OCI-M1 (cell line): ENCODE measurements at regions not wholly inside any gene's neighbourhood (a gene's known extent, or its start where the extent isn't known, plus 50 kb on each side); places are given as distances from the start of the nearest gene placed in this dataset.
"Not testable (repeated sequence)": the region's sequence is repeated elsewhere in the genome, so short reads cannot be mapped to it uniquely, and the experiment has no call there.

ENCODE experiments used
- DNase-seq: peaks from one replicate; lab custom pipeline; 2025; lab: John Stamatoyannopoulos, UW

DNA sequence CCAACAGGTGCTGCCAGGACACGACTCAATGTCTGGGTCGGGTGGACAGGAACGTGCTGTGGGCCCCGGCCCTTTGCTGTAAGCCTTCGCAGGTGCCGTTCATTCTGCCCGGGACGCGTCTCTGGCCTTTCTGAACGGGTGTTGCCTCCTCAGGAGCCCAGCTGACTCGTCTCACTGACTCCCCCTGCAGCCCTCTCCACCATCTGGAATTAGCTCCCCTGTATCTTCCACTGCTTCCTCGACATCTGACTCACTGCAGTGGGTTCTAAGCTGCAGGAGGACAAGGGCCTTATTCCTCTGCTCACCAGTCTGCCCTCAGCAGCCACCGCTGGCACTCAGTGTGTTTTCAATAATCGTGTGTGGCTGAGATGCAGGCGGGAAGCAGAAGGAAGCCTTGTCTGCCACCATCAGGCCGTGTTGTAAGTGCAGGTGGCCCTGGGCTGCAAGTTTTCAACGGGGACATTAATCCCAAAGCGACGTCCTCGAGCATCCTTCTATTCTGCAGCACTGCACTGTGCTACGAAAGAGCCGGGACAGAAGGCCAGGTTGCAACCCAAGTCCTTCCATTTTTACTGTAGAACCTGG lies 256.2 kb downstream of the FOXL1 start:
- no peak for DNase-seq

DNA sequence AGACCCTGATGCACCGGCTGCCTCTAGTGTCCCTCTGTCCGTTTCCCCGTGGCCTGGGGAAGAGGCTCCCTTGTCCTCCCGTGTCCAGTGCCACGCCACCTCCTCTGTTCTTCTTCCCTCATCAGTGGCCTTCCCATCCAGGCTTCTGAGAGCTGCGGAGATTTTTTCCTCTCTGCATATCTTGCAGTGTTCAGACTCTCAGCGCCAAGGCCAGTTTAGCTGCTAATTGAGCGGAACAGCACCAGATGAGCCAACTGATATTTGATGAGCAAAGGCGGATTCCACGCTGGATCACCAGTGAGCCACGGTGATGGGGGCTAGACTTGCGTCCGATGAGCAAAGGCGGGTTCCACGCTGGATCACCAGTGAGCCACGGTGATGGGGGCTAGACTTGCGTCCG lies 257.6 kb downstream of the FOXL1 start:
- DNase-seq = no peak

DNA sequence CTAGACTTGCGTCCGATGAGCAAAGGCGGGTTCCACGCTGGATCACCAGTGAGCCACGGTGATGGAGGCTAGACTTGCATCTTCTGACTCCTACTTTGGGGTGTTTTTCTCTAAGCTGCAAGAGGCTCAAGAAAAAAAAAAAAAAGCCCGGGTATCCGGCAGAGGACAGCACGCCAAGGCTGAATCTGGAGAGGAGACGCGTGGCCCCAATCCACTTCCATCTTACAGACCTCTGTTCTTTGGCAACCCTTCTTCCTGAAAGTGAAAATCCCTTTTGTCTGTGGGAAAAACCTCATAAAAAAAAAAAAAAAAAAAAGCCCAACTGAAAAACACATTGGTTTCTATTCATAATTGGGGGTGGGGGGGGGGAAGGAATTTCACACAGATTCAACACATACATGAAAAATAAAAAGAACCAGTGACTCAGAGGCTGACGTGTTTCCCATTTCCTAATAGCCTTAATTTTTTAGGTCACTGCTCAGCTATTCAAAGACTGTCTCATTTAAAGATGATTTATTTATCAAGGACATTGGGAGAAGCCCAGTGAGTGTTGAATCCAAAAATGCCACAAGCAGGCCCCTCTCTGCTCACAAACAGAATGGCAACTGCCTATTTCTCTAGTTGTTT lies 258.3 kb downstream of the FOXL1 start:
- no peak for DNase-seq

DNA sequence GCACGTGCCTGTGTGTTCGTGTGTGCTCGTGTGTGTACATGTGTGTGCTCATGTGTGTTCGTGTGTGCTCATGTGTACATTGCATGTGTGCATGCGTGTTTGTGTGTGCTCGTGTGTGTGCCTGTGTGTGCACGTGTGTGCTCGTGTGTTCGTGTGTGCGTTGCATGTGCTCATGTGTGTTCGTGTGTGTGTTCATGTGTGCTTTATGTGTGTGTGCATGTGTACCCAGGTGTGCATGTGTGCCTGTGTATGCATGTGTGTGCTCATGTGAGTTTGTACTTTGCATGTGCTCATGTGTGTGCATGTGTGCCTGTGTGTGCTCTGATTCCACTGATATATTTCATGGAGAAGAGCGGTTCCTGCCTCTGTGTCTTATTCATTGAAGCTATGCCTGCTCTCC lies 265.5 kb downstream of the FOXL1 start:
- DNase-seq = no peak

DNA sequence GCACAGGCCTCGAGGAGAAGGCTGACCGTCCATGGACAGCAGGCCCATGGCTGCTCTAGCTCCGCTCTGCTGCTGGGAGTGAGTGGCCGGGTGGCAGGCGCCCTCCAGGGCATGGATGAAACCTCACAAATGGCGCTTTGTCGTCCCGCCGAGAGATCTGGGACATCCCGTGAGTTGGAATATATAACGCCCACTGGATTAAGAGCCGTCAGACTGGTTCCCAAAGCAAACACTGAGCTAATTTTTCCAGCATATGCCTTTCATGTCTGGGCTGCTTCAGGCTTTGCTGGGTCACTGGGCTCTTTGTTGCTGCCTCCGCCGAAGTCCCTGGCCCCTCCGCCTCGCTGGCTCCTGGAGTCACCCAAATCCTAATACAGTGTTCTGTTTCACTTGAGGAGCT lies 266.3 kb downstream of the FOXL1 start:
- DNase-seq = no peak

DNA sequence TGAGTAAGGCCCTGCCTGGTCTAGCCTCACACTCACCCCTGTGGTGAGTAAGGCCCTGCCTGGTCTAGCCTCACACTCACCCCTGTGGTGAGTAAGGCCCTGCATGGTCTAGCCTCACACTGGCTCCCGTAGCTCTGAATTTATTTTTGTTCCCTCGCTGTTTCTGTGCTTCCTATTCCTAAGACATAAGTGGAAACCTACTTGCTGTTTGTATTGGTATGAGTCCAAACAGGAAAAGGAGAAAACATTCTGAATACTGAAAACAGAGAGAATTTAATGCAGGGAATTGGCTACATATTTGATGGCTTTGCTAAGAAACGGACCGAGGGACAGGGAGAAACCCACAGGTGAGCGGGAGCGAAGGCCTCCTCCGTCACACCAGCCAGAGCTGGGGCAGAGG lies 267.8 kb downstream of the FOXL1 start:
- DNase-seq = no peak

DNA sequence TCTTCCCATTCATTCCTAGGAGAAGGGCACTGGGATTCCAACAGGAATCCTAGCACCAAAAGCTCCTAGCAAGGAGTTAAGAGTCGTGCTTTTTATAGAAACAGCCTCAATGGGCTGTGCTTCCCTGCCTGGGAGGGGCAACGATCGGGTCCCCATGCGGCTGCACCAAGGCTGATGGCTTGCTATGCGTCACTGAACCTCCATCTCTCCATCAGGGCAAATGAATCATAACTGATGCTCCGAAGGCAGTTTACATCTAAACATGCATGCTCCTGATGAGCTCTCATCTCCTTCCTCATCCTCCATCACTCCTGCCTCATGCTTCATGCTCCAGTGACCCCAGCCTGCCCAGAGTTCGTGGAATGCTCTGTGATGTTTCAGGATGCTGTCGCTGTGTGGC lies 270.5 kb downstream of the FOXL1 start:
- no peak for DNase-seq

DNA sequence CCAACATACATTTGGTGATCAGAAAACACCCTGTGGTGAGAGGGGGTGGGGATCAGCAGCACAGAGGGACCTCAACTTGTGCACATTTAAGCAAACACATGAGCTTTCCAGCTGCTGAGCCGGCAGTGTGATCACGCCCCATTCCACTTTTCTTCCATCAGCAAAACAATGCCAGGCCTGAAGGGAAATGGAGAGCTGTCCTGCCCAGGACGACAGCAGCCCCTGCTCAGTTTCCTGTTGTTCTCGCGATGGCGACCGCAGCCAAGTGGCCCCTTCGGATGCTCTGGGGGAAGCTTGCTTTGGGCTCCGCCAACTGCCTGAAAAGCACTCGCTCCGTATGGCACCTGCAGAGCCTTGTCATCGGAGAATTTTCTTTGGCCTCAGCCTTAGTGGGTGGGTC lies 272.3 kb downstream of the FOXL1 start:
- no peak for DNase-seq

DNA sequence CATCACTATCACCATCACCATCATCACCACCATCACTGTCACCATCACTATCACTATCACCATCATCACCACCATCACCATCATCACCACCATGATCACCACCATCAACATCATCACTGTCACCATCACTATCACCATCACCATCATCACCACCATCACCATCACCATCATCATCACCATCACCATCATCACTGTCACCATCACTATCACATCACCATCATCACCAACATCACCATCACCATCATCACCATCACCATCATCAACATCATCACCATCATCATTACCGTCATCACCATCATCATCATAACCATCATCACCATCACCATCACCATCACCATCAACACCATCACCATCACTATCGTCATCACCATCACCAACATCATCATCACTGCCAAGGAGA lies 273.8 kb downstream of the FOXL1 start:
- no peak for DNase-seq

DNA sequence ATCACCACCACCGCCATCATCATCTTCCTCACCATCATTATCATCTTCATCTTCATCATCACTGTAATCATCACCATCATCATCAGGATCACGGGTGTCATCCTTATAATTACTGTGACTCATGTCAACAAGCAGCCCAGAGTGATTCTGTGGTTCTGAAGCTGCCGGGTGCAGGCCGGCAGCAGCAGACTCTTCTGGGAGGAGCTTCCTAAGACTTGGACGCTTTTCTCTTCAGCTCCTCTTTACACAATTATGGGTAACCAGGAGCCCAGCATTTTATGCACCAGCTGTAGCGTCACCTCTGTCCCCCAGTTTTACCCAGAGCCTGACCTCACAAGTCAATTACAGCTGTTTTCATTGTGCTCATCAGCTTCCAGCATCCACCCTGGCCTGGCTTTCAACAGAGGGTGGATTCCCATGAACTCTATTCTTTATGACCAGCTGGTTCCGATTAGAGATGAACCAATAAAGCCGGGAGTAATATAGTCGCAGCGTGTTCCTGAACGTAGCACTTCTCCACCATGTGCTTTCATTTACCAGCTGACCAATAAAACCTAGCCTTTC lies 275.8 kb downstream of the FOXL1 start:
- DNase-seq = no peak

DNA sequence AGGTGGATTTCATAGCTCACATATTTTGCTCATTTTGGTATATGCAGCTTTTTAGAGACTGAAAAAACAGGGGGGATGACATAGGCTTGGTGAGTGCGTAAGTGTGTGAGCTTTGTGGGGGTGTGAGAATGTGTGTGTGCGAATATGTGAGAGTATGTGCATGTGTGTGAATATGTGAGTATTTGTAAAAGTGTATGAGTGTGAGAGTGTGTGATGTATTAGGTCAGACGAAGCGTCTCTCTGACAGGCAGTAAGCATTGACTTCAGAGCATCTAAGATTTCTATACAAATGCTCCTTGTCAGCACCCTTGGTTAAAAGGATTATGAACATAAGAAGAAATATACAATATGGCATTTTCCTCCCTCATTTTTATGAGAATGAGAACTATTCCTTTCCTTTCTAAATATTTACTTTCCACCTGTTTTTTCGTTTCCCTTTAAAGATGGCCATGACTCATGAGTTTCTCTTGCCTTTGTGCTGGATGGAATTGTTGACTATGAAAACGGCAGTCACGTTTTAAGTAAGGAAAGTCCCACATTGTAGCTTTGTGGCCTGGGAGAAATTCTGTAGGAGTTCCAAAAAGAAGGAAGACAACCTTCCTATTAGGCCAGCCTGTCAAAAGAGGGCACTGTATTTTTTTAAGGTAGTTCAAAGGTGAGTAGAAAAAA lies 276.4 kb downstream of the FOXL1 start:
- DNase-seq = no peak

DNA sequence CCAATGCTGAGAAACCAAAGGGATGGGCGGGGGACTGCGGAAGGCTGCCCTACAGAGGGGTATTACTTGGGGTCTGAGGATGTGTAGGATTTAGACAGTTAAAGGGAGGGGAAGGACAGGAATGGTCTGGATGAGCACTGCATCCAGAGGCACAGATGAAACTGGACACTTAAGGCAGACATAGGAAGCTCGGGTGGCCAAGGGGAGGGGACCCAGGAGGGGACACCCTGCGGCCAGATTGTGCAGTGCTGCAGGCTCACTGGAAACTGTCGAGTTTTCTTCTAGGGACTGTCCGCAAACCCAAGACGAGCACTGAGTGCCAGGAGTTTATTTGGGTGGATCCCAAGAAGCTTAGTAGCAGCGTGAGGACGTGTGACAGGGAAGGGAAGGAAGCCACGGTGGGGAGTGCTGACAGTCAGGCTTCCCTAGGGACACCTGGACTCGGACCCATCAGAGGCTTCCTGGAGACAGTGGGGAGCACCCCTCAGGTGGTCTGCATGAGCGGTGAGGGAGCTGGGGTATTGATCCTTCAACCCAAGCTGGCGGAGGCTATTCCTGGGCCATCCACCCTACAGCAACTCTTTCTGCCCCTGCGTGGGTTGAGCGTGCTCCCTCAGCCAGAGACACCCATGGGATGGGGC lies 278.7 kb downstream of the FOXL1 start:
- no peak for DNase-seq

DNA sequence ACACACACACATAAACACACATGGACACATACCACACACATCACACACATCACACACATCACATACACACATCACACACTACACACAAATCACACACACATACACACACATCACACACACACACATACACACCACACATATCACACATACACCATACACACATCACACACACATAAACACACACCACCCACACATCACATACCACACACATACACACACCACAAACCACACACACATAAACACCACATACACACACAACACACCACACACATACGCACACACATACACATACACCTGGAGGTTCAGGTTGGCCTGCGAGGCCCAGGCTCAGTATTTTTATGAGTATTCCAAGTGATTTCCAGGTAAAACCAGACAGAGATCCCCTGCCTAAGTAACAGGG lies 279.5 kb downstream of the FOXL1 start:
- DNase-seq = no peak

DNA sequence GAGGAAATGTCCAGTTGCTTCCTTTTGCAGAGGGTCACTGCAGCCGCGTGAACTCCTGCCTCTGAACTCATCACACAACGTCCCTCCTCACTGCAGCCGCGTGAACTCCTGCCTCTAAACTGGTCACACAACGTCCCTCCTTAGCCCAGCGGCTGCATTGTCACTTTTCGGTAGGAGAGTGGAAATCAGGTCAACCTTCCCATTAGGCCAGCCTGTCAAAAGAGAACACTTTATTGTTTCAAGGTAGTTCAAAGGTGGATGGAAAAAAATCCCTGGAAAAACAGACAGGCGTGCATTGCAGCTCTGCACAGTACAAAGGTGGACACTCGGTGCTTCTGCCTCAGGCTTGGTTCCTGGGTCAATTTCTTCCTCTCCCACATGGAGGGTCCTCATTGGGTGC lies 280.2 kb downstream of the FOXL1 start:
- no peak for DNase-seq

DNA sequence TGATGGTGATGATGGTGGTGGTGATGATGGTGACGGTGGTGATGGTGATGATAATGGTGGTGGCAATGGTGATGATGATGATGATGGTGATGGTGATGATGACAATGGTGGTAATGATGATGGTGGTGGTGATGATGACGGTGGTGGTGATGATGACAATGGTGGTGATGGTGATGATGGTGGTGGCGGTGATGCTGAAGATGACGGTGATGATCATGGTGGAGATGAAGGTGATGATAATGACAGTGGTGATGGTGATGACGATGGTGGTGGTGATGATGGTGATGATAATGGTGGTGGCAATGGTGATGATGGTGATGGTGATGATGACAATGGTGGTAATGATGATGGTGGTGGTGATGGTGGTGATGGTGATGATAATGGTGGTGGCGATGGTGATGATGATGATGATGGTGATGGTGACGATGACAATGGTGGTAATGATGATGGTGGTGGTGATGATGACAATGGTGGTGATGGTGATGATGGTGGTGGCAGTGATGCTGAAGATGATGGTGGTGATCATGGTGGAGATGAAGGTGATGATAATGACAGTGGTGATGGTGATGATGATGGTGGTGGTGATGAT lies 283.0 kb downstream of the FOXL1 start:
- DNase-seq = not testable (repeated sequence)

DNA sequence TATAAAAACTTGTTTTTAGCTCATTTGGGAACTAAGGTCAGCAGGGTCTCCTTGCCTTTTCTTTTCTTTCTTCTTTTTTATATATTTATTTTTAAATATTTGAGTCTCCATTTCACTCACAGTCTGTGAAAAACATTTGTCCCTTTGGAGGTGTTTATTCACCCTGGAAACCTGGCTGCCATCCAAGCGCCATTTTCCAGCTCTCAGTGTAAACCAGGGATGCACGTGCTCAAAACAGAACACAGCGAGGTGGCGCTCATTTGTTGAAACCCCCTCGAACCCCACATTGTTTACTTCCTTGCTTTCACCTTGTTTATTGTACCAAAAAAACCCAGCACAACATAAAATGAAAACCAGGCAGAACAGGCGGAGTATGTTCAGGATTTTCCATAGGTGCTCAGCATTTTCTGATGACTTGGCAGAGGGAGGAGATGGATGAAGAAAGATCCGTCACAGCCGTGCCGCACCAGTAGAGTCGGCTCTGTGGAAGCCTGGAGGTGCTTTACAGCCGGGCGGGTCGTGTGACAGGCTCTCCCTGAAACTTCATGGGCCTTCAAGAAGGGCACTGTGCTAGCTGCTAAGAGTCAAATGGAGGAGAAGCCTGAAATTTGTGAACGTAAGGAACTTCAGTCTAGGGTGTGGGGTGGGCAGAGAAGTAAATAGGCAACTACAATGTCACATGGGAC lies 284.4 kb downstream of the FOXL1 start:
- DNase-seq = no peak

DNA sequence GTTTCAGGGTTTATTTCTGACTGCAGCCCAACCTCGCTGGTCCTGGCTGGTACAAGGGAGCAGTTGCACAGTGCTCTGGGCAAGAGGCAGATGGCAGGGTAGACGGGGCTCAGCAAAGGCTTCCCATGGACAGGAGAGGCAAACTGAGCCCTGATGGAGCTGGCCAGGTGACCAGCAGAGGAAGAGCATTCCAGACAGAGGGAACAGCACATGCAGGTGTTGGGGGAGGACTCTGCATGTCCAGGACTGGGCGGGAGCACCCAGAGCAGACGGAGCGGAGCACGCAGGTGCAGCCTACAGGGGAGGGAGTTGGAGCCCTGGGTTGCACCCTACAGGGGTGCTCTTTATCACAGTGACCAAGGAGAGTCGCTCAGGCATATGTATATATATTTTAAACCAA lies 285.3 kb downstream of the FOXL1 start:
- DNase-seq = no peak

DNA sequence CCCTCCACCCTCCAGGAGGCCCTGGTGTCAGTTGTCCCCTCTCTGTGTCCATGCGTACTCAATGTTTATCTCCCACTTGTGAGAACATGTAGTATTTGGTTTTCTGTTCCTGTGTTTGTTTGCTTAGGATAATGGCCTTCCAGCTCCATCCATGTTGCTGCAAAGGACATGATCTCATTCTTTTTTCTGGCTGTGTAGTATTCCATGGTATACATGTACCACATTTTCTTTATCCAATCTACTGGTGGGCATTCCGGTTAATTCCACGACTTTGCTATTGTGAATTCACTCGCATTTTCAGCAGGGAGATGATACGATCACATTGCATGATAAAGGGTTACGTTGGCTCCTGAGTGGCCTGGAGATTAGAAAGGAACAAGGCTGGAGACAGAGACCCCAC lies 286.2 kb downstream of the FOXL1 start:
- DNase-seq = no peak

DNA sequence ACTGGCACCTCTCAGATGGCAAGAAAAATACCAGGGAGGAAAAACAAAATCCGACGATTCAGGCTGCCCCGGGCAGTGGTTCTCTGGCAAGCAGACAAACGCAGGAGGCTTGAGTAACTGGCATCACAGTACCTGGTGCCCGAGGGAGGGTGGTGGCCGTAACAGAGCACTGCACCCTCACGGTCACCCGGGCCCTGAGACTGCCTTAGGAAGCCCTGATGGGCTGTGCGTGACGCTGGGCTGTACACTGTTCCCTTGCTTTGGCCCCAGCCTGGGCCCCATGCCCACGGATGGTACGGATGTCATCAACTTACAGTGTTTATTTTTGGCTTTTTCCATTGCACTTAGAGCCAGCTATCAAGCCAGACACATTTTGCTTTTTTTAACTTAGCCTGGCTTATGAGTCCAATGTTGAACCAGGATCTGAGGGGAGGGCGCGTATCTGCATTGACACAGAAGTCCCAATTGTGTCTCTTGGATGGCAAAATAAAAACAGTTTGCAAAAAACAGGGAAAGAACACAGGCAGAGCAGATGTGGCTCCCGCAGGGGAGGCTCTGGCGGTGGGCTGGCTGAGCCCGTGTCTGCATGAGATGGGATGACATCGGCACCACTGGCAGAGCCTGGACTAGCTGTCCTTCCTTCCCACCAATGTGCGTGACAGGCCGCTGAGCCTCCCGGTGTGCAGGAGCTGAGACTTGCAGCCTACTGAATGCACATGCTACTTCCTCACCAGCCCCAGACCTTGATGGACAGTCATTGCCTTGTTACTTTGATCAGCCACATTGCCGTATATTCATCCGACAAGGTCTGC lies 287.7 kb downstream of the FOXL1 start:
- no peak for DNase-seq

DNA sequence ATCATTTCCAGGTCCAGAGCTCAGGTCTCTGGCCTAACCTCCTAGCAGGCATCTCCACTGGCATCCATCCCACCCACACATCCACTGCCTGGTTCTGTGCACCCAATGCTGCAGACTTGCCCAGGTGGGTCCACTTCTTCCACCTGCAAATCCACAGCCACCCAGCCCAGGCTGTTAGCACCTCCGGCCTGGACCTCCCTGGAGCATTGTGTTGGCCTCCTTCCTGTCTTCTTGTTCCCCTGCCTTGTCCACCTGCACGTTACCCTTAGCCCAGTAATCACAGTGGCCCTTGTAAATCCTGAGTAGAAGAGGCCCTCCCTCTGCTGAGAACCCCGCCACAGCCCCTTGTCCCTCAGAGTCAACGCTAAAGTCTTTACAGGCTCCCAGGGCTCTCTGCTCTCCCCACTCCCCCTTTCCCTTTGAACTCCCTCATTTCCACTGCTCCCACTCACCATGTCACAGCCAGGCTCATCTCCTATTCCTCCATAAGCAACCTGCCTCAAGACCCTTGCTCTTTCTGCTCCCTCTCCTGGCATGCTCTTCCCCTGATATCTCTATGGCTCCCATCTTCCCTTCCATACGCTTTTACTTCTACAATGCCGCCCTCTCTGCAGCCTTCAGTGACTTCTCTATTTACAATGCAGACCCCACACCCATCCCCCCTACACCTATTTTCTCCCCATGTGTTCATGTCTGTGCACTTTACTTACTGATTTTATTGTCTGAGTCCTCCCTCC lies 288.8 kb downstream of the FOXL1 start:
- DNase-seq = no peak
